ENCODE measurements at regions not wholly inside any gene's neighbourhood (a gene's known extent, or its start where the extent isn't known, plus 50 kb on each side); places are given as distances from the start of the nearest gene placed in this dataset.

GRCh38 chr12:18794000-18794399 lies 56.1 kb downstream of the CAPZA3 start:
- Histone ChIP-seq H3K4me1 (ENCODE audit: control extremely low read depth in 1 of 4, control insufficient read depth in 4 of 4, insufficient read depth in 4 of 4, low read length in 3 of 4) (no peaks in the 10 kb centered on the region), H3K4me3 (ENCODE audit: control insufficient read depth in 1 of 7, extremely low read depth in 1 of 7, insufficient read depth in 4 of 7, low read depth in 2 of 7, low read length in 6 of 7) (no peak overlapping the region), H3K36me3 (ENCODE audit: control insufficient read depth in 4 of 4, insufficient read depth in 4 of 4, low read length in 3 of 4) (no peaks in the 10 kb centered on the region), H3K27me3 (replicated peaks in 2 of 5; ENCODE audit: control insufficient read depth in 4 of 5, insufficient read depth in 5 of 5, low read length in 4 of 5) (no peaks in the 10 kb centered on the region), H3K27ac (ENCODE audit: insufficient read depth in 1 of 2, low read depth in 1 of 2, low read length in 2 of 2, poor library complexity in 1 of 2, severe bottlenecking in 2 of 2) (no peak overlapping the region), H3K9me3 (ENCODE audit: control extremely low read depth in 1 of 5, control insufficient read depth in 4 of 5, insufficient read depth in 2 of 5, low read depth in 1 of 5, low read length in 4 of 5) (peaks cover 0 to 5% (median 0%) of the 10 kb centered on the region in 5 experiments)
- ChIA-PET CTCF (no interaction called here), POLR2A (no interaction called here)
- no peak for DNase-seq

GRCh38 chr12:18797604-18798003 lies 59.7 kb downstream of the CAPZA3 start:
- H3K27ac ChIP-seq (ENCODE audit: insufficient read depth in 1 of 2, low read depth in 1 of 2, low read length in 2 of 2, poor library complexity in 1 of 2, severe bottlenecking in 2 of 2), result no peak overlapping the region
- no peaks in the 10 kb centered on the region for H3K4me1 ChIP-seq (ENCODE audit: control extremely low read depth in 1 of 4, control insufficient read depth in 4 of 4, insufficient read depth in 4 of 4, low read length in 3 of 4)
- ChIA-PET POLR2A (no interaction called here), CTCF (interaction anchor here (1.0 kb wide), 1 partner anchor 8 kb away, joined by 3 read pairs; no protein-coding TSS in a partner anchor)
- H3K36me3 ChIP-seq (ENCODE audit: control insufficient read depth in 4 of 4, insufficient read depth in 4 of 4, low read length in 3 of 4), result no peaks in the 10 kb centered on the region
- no peaks in the 10 kb centered on the region for H3K9me3 ChIP-seq (ENCODE audit: control extremely low read depth in 1 of 5, control insufficient read depth in 4 of 5, insufficient read depth in 2 of 5, low read depth in 1 of 5, low read length in 4 of 5)
- no peaks in the 10 kb centered on the region for H3K27me3 ChIP-seq (replicated peaks in 2 of 5; ENCODE audit: control insufficient read depth in 4 of 5, insufficient read depth in 5 of 5, low read length in 4 of 5)
- WGBS (ENCODE audit: insufficient coverage), result 96% methylated on average over 2 of the region's 2 CpGs
- DNase-seq, result no peak
- H3K4me3 ChIP-seq (ENCODE audit: control insufficient read depth in 1 of 7, extremely low read depth in 1 of 7, insufficient read depth in 4 of 7, low read depth in 2 of 7, low read length in 6 of 7), result no peak overlapping the region

- POLR2A ChIA-PET, result no interaction called here
- no peak overlapping the region for H3K4me3 ChIP-seq (ENCODE audit: control insufficient read depth in 1 of 7, extremely low read depth in 1 of 7, insufficient read depth in 4 of 7, low read depth in 2 of 7, low read length in 6 of 7)
- DNase-seq, result no peak
- no peaks in the 10 kb centered on the region for H3K27me3 ChIP-seq (replicated peaks in 2 of 5; ENCODE audit: control insufficient read depth in 4 of 5, insufficient read depth in 5 of 5, low read length in 4 of 5)
- H3K9me3 ChIP-seq (ENCODE audit: control extremely low read depth in 1 of 5, control insufficient read depth in 4 of 5, insufficient read depth in 2 of 5, low read depth in 1 of 5, low read length in 4 of 5), result no peaks in the 10 kb centered on the region
- no peaks in the 10 kb centered on the region for H3K36me3 ChIP-seq (ENCODE audit: control insufficient read depth in 4 of 4, insufficient read depth in 4 of 4, low read length in 3 of 4)
- no peaks in the 10 kb centered on the region for H3K4me1 ChIP-seq (ENCODE audit: control extremely low read depth in 1 of 4, control insufficient read depth in 4 of 4, insufficient read depth in 4 of 4, low read length in 3 of 4)
- 100% methylated on average over 2 of the region's 4 CpGs for WGBS (ENCODE audit: insufficient coverage)
- CTCF ChIA-PET, result no interaction called here
- H3K27ac ChIP-seq (ENCODE audit: insufficient read depth in 1 of 2, low read depth in 1 of 2, low read length in 2 of 2, poor library complexity in 1 of 2, severe bottlenecking in 2 of 2), result no peak overlapping the region
These were observed 60.8 kb downstream of the CAPZA3 start for GRCh38 chr12:18798535-18799361.

GRCh38 chr12:18799561-18799960 lies 61.6 kb downstream of the CAPZA3 start:
- Histone ChIP-seq H3K4me1 (ENCODE audit: control extremely low read depth in 1 of 4, control insufficient read depth in 4 of 4, insufficient read depth in 4 of 4, low read length in 3 of 4) (no peaks in the 10 kb centered on the region), H3K27ac (ENCODE audit: insufficient read depth in 1 of 2, low read depth in 1 of 2, low read length in 2 of 2, poor library complexity in 1 of 2, severe bottlenecking in 2 of 2) (no peak overlapping the region), H3K4me3 (ENCODE audit: control insufficient read depth in 1 of 7, extremely low read depth in 1 of 7, insufficient read depth in 4 of 7, low read depth in 2 of 7, low read length in 6 of 7) (no peak overlapping the region), H3K36me3 (ENCODE audit: control insufficient read depth in 4 of 4, insufficient read depth in 4 of 4, low read length in 3 of 4) (no peaks in the 10 kb centered on the region), H3K9me3 (ENCODE audit: control extremely low read depth in 1 of 5, control insufficient read depth in 4 of 5, insufficient read depth in 2 of 5, low read depth in 1 of 5, low read length in 4 of 5) (no peaks in the 10 kb centered on the region), H3K27me3 (replicated peaks in 2 of 5; ENCODE audit: control insufficient read depth in 4 of 5, insufficient read depth in 5 of 5, low read length in 4 of 5) (no peaks in the 10 kb centered on the region)
- ChIA-PET CTCF (interaction anchor here (0.5 kb wide), 1 partner anchor 624 kb away, joined by 3 read pairs; no protein-coding TSS in a partner anchor), POLR2A (no interaction called here)
- no CpG with 5 or more reads among the region's 1 CpG for WGBS (ENCODE audit: insufficient coverage)
- no peak for DNase-seq

GRCh38 chr12:18805516-18806248 lies 67.8 kb downstream of the CAPZA3 start:
- ChIA-PET CTCF (interaction anchor here (1.4 kb wide), 1 partner anchor 8 kb away, joined by 3 read pairs; no protein-coding TSS in a partner anchor), POLR2A (no interaction called here)
- Histone ChIP-seq H3K27ac (ENCODE audit: insufficient read depth in 1 of 2, low read depth in 1 of 2, low read length in 2 of 2, poor library complexity in 1 of 2, severe bottlenecking in 2 of 2) (no peak overlapping the region), H3K9me3 (ENCODE audit: control extremely low read depth in 1 of 5, control insufficient read depth in 4 of 5, insufficient read depth in 2 of 5, low read depth in 1 of 5, low read length in 4 of 5) (no peaks in the 10 kb centered on the region), H3K27me3 (replicated peaks in 2 of 5; ENCODE audit: control insufficient read depth in 4 of 5, insufficient read depth in 5 of 5, low read length in 4 of 5) (no peaks in the 10 kb centered on the region), H3K4me3 (ENCODE audit: control insufficient read depth in 1 of 7, extremely low read depth in 1 of 7, insufficient read depth in 4 of 7, low read depth in 2 of 7, low read length in 6 of 7) (no peak overlapping the region), H3K36me3 (ENCODE audit: control insufficient read depth in 4 of 4, insufficient read depth in 4 of 4, low read length in 3 of 4) (no peaks in the 10 kb centered on the region), H3K4me1 (ENCODE audit: control extremely low read depth in 1 of 4, control insufficient read depth in 4 of 4, insufficient read depth in 4 of 4, low read length in 3 of 4) (no peaks in the 10 kb centered on the region)
- no peak for DNase-seq
- WGBS (ENCODE audit: insufficient coverage), result 95% methylated on average over 7 of the region's 10 CpGs

GRCh38 chr12:18807714-18808113 lies 69.8 kb downstream of the CAPZA3 start:
- Histone ChIP-seq H3K9me3 (ENCODE audit: control extremely low read depth in 1 of 5, control insufficient read depth in 4 of 5, insufficient read depth in 2 of 5, low read depth in 1 of 5, low read length in 4 of 5) (no peaks in the 10 kb centered on the region), H3K4me1 (ENCODE audit: control extremely low read depth in 1 of 4, control insufficient read depth in 4 of 4, insufficient read depth in 4 of 4, low read length in 3 of 4) (no peaks in the 10 kb centered on the region), H3K36me3 (ENCODE audit: control insufficient read depth in 4 of 4, insufficient read depth in 4 of 4, low read length in 3 of 4) (no peaks in the 10 kb centered on the region), H3K4me3 (ENCODE audit: control insufficient read depth in 1 of 7, extremely low read depth in 1 of 7, insufficient read depth in 4 of 7, low read depth in 2 of 7, low read length in 6 of 7) (no peak overlapping the region), H3K27me3 (replicated peaks in 2 of 5; ENCODE audit: control insufficient read depth in 4 of 5, insufficient read depth in 5 of 5, low read length in 4 of 5) (no peaks in the 10 kb centered on the region), H3K27ac (ENCODE audit: insufficient read depth in 1 of 2, low read depth in 1 of 2, low read length in 2 of 2, poor library complexity in 1 of 2, severe bottlenecking in 2 of 2) (no peak overlapping the region)
- DNase-seq, result no peak
- no CpG with 5 or more reads among the region's 3 CpGs for WGBS (ENCODE audit: insufficient coverage)
- CTCF ChIA-PET, result interaction anchor here (1.2 to 2.3 kb wide), 2 partner anchors 13 to 16 kb away, joined by 3 to 9 read pairs; no protein-coding TSS in a partner anchor
- POLR2A ChIA-PET, result no interaction called here

- ChIA-PET POLR2A (no interaction called here), CTCF (interaction anchor here (2.3 kb wide), 1 partner anchor 12 kb away, joined by 9 read pairs; no protein-coding TSS in a partner anchor)
- H3K4me3 ChIP-seq (ENCODE audit: control insufficient read depth in 1 of 7, extremely low read depth in 1 of 7, insufficient read depth in 4 of 7, low read depth in 2 of 7, low read length in 6 of 7), result no peak overlapping the region
- no peaks in the 10 kb centered on the region for H3K27me3 ChIP-seq (replicated peaks in 2 of 5; ENCODE audit: control insufficient read depth in 4 of 5, insufficient read depth in 5 of 5, low read length in 4 of 5)
- H3K9me3 ChIP-seq (ENCODE audit: control extremely low read depth in 1 of 5, control insufficient read depth in 4 of 5, insufficient read depth in 2 of 5, low read depth in 1 of 5, low read length in 4 of 5), result no peaks in the 10 kb centered on the region
- H3K4me1 ChIP-seq (ENCODE audit: control extremely low read depth in 1 of 4, control insufficient read depth in 4 of 4, insufficient read depth in 4 of 4, low read length in 3 of 4), result no peaks in the 10 kb centered on the region
- no peak overlapping the region for H3K27ac ChIP-seq (ENCODE audit: insufficient read depth in 1 of 2, low read depth in 1 of 2, low read length in 2 of 2, poor library complexity in 1 of 2, severe bottlenecking in 2 of 2)
- 100% methylated on average over 2 of the region's 2 CpGs for WGBS (ENCODE audit: insufficient coverage)
- H3K36me3 ChIP-seq (ENCODE audit: control insufficient read depth in 4 of 4, insufficient read depth in 4 of 4, low read length in 3 of 4), result no peaks in the 10 kb centered on the region
- no peak for DNase-seq
These were observed 70.3 kb downstream of the CAPZA3 start for GRCh38 chr12:18808221-18808620.
